HepG2 (cell line): ENCODE measurements at regions not wholly inside any gene's neighbourhood (a gene's known extent, or its start where the extent isn't known, plus 50 kb on each side); places are given as distances from the start of the nearest gene placed in this dataset.

Experiments
- TMF1 ChIP-seq: sonication (generic); formaldehyde crosslinking; IDR thresholded peaks from 2 replicates; pipeline ENCODE4 v1.8.1; 2022; ENCODE audit warnings: low read depth, missing genetic modification reagents
- ZNF383 ChIP-seq: sonication (generic); formaldehyde crosslinking; IDR thresholded peaks from 2 replicates; pipeline ENCODE4 v1.4.0; 2020; ENCODE audit warnings: missing genetic modification reagents, mild to moderate bottlenecking, borderline replicate concordance
- ZNF775 ChIP-seq: sonication (generic); formaldehyde crosslinking; IDR thresholded peaks from 2 replicates; pipeline ENCODE4 v1.4.0; 2020; ENCODE audit warnings: missing genetic modification reagents, mild to moderate bottlenecking, moderate library complexity, borderline replicate concordance
- TF ChIP-seq, protein P1 (sequence below), 2 experiments: sonication (generic) in 1 of 2; formaldehyde crosslinking in 1 of 2; IDR thresholded peaks; 2 replicates each; pipeline versions ENCODE4 v1.4.0 to v1.6.1; 2016 to 2020; ENCODE audit warnings: borderline replicate concordance in 1 of 2, low read depth in 1 of 2, mild to moderate bottlenecking in 1 of 2, missing genetic modification reagents in 1 of 2
- TF ChIP-seq, protein P2 (sequence below): sonication (generic); formaldehyde crosslinking; IDR thresholded peaks from 2 replicates; pipeline ENCODE4 v1.4.0; 2020; ENCODE audit warnings: mild to moderate bottlenecking, missing genetic modification reagents
- TF ChIP-seq, protein P3 (sequence below): sonication (generic); formaldehyde crosslinking; IDR thresholded peaks from 2 replicates; pipeline ENCODE4 v1.4.0; 2020; ENCODE audit warnings: missing genetic modification reagents

DNA sequence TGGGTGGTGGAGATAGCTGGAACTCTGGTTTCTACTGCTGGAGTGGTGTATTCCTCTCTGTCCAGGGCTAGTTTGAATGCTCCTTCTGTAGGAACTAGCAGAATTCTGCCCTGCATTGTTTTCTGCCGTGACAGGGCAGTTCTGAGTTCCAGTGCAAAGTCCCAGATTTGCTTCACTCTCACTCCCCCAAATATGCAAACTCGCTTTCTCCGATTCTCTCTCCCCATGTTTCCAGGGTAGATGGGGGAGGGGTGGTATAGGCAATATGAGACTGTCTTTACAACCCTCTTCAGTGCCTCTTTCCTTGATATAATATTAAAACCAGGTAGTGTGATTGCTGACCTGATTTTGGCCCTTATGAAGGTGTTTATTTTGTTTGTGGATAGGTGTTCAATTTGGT lies 693.3 kb upstream of the GRM3 start (continued):
- TF ChIP-seq, protein P1, sequence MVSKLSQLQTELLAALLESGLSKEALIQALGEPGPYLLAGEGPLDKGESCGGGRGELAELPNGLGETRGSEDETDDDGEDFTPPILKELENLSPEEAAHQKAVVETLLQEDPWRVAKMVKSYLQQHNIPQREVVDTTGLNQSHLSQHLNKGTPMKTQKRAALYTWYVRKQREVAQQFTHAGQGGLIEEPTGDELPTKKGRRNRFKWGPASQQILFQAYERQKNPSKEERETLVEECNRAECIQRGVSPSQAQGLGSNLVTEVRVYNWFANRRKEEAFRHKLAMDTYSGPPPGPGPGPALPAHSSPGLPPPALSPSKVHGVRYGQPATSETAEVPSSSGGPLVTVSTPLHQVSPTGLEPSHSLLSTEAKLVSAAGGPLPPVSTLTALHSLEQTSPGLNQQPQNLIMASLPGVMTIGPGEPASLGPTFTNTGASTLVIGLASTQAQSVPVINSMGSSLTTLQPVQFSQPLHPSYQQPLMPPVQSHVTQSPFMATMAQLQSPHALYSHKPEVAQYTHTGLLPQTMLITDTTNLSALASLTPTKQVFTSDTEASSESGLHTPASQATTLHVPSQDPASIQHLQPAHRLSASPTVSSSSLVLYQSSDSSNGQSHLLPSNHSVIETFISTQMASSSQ (IDR thresholded peaks at IDR 0.05; ENCODE audit: low read depth): no peak
- TF ChIP-seq, protein P1 (CRISPR knock-in tag; IDR thresholded peaks at IDR 0.05; ENCODE audit: borderline replicate concordance): no peak
- no peak for TF ChIP-seq ZNF383 (CRISPR knock-in tag)
- TF ChIP-seq, protein P2, sequence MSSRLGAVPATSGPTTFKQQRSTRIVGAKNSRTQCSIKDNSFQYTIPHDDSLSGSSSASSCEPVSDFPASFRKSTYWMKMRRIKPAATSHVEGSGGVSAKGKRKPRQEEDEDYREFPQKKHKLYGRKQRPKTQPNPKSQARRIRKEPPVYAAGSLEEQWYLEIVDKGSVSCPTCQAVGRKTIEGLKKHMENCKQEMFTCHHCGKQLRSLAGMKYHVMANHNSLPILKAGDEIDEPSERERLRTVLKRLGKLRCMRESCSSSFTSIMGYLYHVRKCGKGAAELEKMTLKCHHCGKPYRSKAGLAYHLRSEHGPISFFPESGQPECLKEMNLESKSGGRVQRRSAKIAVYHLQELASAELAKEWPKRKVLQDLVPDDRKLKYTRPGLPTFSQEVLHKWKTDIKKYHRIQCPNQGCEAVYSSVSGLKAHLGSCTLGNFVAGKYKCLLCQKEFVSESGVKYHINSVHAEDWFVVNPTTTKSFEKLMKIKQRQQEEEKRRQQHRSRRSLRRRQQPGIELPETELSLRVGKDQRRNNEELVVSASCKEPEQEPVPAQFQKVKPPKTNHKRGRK (CRISPR knock-in tag): no peak
- no peak for TF ChIP-seq TMF1 (CRISPR knock-in tag)
- 0 out of 2 replicates have a peak, but pooled peaks have one; percentile 62 for TF ChIP-seq ZNF775 (CRISPR knock-in tag)
- TF ChIP-seq, protein P3, sequence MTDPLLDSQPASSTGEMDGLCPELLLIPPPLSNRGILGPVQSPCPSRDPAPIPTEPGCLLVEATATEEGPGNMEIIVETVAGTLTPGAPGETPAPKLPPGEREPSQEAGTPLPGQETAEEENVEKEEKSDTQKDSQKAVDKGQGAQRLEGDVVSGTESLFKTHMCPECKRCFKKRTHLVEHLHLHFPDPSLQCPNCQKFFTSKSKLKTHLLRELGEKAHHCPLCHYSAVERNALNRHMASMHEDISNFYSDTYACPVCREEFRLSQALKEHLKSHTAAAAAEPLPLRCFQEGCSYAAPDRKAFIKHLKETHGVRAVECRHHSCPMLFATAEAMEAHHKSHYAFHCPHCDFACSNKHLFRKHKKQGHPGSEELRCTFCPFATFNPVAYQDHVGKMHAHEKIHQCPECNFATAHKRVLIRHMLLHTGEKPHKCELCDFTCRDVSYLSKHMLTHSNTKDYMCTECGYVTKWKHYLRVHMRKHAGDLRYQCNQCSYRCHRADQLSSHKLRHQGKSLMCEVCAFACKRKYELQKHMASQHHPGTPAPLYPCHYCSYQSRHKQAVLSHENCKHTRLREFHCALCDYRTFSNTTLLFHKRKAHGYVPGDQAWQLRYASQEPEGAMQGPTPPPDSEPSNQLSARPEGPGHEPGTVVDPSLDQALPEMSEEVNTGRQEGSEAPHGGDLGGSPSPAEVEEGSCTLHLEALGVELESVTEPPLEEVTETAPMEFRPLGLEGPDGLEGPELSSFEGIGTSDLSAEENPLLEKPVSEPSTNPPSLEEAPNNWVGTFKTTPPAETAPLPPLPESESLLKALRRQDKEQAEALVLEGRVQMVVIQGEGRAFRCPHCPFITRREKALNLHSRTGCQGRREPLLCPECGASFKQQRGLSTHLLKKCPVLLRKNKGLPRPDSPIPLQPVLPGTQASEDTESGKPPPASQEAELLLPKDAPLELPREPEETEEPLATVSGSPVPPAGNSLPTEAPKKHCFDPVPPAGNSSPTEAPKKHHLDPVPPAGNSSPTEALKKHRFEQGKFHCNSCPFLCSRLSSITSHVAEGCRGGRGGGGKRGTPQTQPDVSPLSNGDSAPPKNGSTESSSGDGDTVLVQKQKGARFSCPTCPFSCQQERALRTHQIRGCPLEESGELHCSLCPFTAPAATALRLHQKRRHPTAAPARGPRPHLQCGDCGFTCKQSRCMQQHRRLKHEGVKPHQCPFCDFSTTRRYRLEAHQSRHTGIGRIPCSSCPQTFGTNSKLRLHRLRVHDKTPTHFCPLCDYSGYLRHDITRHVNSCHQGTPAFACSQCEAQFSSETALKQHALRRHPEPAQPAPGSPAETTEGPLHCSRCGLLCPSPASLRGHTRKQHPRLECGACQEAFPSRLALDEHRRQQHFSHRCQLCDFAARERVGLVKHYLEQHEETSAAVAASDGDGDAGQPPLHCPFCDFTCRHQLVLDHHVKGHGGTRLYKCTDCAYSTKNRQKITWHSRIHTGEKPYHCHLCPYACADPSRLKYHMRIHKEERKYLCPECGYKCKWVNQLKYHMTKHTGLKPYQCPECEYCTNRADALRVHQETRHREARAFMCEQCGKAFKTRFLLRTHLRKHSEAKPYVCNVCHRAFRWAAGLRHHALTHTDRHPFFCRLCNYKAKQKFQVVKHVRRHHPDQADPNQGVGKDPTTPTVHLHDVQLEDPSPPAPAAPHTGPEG (CRISPR knock-in tag): no peak
